CD4-positive, alpha-beta T cell treated with Interleukin-6 at 100 ng/mL for 8 hours (primary cell): ENCODE measurements at regions not wholly inside any gene's neighbourhood (a gene's known extent, or its start where the extent isn't known, plus 50 kb on each side); places are given as distances from the start of the nearest gene placed in this dataset.

Experiments used
- DNase-seq: peaks from one replicate; pipeline ENCODE4 v3.0.0-alpha.2; 2020; ENCODE audit warnings: mixed read lengths, low spot score

- no peak for DNase-seq
Observed at GRCh38 chr11:95515371-95515770, 274.2 kb downstream of the FAM76B start.

DNA sequence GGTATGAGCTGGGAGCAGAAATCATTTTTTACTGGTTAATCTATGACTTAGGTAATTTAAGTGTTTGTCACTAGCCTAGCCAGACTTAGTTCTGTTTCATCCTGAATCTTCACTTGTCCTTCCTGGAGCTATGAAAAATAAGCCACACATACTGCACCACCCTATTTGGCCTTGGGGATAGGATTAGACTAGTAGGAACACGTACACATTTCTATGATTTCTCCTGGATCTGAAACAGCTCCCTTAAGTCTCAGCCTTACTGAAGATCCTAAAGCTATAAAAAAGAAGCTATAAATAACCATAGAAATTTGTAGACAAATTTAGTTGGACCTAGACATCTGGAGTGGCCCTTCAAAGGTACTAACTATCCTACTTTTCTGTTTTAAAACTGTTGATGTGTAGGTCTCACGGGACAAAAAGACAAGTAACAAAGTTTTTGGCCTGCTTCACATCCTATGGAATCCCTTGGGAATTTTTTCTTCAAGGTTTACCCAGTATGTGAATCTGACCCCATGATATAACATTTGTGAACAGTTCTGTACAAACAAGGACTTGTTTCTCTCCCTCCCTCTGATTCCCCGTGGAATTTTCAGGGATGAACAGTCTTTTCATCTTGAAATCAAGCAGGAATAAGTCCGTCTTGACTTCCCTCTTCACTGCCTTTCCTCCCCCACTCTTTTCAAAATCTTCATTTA is 275.0 kb downstream of the FAM76B start:
- no peak for DNase-seq

DNA sequence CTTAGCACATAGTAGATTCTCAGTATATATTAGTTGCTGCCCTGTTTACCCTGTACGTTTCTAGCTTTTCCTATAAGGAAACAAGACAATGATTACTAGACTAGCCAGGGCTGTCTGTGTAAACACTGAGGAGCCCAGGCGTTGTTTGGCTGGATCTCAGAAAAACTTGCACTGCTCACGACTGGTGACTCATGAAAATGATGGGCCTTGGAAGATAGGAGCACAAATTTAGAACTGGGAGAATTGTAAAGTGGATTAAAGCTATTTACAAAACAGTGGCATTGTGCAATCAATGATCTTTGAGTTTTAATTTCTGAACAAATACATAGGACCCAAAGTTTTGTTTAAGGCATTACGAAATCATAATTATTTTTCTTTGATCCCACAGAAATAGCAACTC is 276.9 kb downstream of the FAM76B start:
- DNase-seq, result no peak

DNA sequence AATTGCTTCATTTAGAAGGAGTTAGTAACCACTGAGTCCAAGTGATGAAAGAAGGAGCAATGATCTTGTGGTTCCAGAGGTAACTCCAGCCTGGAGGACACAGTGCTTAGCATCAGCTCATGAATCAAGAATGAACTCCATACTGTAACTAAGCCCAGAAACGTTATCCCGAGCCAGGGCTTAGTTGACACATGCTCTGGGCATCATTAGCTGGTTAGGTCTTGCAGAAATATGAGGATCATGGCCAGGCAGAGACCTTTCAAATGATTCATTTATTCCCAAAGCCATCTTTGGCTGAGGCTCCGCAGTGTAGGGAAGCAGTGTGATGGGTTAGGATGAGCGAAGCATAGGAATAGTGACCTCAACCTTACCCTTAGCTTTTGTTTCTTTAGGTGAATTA is 277.4 kb downstream of the FAM76B start:
- DNase-seq, result no peak

DNA sequence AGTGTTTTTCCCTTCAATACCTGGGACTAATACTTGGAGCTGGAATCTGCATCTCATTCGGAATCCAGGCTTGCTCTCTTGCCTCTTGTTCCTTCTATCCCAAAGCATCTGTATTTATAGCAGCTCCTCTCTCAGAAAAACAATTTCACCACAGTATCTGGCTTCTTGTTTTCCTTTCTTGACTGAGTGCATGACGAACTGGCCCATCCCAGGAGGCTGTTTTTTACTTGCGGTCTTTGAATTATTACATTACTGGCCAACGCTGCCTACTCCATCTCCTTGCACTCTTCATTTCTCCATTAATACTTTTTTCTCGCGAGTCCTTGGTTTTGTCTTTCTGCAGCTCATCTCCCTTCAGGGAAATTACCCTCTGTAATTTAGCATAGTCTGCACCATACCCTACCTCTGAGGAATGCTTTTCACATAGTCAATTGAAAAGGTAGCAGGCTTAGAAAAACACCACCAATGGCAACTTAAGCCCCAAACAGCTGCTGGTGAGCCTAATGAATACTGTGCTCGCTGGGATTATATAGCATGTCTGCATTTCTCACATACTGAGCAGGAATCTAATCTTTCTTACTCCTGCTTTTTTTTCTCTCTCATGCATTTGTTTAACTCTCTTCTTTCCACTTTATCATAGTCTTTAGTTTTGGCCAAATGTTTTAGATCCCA is 277.4 kb upstream of the SESN3 start:
- DNase-seq, result no peak

- DNase-seq, result no peak
Observed at GRCh38 chr11:95507794-95508193, 276.8 kb upstream of the SESN3 start.

- no peak for DNase-seq
Observed at GRCh38 chr11:95506777-95507176, 275.8 kb upstream of the SESN3 start.

GRCh38 chr11:95505927-95506426 is 275.0 kb upstream of the SESN3 start:
- DNase-seq, result no peak

DNA sequence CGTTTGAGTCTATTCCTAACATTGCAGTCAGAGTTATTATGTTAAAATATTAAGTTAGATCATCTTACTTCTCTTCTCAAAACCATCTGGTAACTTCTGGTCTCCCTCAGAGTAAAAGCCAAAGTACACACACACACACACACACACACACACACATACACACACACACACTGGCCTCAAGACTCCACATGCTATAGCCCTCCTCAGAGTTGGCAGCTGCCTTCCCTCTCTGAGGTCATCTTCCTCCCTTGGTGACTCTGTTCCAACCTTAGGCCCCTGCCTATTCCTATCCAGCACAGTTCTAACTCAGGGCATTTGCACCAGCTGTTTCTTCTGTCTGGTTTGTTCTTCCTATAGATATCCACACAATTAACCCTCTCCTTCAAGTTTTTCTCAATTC is 272.0 kb upstream of the SESN3 start:
- no peak for DNase-seq

- no peak for DNase-seq
Observed at GRCh38 chr11:95502522-95502921, 271.5 kb upstream of the SESN3 start.

DNA sequence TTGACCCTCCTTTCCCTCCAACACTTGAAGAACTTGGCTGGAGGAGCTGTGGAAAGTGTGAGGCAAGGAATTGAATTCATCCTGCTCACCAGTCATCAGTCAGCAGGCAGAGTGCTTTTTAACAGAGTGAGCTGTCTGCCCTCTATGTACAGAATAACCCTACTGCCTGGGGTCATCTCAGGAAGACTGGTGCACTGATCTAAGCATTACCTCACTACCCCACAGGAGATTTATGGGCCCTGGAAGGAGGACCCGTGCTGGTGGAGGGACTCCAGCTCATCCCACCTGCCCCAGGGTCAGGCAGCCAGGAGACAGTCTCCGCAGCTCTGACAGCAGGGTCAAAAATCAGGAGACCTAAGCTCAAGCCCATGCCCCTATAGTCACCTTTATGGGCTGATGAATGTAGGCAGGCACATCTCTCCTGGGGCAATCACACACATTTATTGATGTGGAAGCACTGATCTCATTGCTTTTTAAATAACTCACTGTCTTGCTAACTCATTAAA is 270.8 kb upstream of the SESN3 start:
- no peak for DNase-seq

DNA sequence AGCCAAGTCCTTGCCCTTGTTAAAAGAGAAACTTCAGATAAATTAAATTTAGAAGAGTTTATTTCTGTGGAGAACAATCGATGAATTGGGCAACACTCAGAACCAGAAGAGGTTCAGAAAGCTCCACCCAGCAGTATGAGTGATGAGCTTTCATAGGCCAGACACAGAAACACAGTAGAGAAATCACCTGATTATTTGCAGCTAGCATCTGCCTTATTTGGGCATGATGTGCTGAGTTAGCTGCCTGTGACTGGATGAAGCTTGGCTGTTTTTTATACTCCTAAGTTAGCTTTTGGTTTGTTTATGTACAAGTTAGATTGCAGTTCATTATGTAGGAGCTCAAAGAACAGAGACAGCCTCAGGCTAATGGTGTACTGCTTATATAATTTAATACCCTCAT is 269.5 kb upstream of the SESN3 start:
- DNase-seq, result no peak

- DNase-seq, result no peak
Observed at GRCh38 chr11:95499516-95500135, 268.6 kb upstream of the SESN3 start.

DNA sequence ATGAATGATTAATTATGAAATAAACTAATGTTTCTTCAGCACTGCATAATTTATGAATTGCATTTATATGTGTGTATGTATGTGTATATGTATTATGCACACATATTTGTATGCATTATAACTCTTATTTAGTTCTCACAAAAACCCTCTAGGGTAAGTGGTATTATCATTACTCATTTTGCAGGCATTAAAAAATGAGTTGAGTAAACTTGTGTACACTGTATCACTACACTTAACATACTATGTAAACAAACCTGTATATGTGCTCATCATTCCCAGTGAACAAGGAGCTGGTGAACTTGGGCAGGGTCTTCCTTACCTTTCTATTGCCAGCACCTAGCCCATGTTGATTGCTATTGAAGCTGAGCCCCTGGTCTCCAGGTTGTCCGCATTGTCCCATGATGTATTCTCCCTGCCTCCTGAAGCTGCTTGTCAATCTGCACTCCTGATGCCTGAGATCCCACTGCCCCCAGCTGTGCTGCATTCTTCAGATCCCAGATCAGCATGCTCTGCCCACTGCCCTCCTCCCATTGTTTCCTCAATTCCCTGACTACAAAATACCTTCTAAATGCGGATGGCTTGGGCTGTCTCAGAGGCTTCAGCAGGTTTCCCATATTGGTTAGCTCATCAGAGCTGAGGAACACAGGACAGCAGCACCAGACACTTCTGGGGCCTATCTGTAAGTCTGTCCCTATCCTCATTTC is 267.9 kb upstream of the SESN3 start:
- DNase-seq, result no peak

DNA sequence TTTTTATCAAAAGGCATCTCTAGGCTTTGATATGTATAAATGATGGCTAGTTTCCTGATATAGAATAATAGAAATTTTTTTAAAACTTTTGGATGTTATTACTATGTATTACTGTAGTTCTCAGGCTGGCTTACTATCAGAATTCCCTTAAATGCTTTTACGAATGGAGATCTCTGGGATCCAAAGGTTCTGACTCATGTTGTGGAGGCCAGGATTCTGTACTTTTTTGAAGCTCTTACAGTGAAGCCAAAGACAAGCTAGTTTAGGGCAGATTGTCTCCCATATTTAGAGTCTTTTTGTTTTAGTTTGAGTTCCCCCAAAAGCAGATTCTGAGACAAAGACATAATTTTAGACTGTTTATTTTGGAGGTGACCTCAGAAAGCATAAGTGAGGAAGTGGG is 265.9 kb upstream of the SESN3 start:
- DNase-seq, result no peak

DNA sequence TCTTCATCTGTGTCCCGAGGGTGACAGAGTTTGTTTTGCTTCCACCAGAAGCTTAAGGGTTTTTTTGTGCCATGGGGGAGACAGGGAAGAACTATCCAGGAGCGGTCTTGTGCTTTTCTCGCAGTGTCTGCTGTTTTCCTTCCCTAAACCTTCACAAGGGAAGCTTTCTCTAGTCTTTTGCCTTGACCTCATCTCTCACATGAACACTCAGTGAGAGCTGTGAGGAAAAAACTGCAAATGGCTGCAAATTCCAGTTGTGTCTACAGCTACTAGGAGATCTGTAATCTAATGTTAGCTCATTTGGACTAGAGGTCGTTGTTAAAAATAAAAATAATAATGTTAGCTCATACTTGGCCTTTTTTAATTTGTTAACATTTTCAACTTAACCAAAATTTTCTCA is 264.7 kb upstream of the SESN3 start:
- no peak for DNase-seq

- no peak for DNase-seq
Observed at GRCh38 chr11:95494856-95495255, 263.9 kb upstream of the SESN3 start.

DNA sequence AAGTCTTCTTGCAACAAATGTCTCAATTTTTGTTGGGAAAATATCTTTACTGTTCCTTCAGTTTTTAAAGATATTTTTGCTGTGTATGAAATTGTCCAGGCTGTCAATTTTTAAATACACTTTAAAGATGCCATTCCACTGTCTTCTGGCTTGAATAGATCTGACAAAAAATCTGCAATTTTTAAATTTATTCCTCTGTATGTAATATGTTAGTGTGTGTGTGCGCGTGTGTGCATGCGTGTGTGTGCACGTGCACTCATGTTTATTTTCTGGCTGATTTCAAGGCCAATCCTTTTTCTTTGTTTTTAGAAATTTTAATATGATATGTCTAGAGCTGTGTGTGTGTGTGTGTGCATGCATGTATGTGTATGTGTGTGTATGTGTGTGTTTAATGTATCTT is 263.2 kb upstream of the SESN3 start:
- DNase-seq, result no peak

GRCh38 chr11:95490625-95491024 is 259.6 kb upstream of the SESN3 start:
- no peak for DNase-seq

DNA sequence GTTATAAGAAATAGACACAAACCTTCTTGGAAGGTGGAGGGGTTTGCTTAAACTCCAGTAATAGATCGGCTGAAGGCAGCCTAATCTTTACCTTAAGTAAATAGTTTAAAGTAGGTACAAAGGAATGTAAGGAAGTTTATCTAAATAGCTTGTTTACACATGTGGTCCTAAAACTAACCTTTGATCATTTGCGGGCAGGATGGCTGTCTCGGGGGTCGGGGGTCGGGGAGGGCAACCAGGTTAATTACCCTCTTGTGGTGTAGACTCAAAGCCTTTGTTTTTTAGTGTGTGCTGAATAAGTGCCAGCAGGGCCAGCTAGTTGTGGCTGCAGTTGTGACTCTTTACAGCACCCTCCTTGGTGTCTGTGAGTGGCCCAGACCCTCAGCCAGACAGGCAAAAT is 256.9 kb upstream of the SESN3 start:
- DNase-seq, result no peak

DNA sequence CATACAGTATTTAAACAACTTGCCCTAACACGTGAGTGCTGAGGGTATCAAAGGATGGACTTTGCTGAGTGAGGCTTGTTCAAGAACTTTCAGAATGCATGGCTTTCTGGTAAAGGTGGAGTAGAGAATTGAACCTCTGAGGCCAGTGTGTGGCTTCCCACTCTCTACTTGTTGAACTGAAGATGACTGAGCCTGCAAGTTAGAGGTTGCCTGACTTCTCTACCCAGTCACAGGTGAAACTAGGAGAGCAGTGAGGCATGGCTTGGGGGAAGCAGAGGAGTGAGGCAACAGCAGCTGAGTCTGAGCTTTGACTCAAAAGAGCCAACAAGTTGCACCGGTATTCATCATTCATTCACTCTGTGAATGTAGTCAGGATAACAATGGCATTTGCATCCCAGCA is 256.4 kb upstream of the SESN3 start:
- DNase-seq, result no peak

DNA sequence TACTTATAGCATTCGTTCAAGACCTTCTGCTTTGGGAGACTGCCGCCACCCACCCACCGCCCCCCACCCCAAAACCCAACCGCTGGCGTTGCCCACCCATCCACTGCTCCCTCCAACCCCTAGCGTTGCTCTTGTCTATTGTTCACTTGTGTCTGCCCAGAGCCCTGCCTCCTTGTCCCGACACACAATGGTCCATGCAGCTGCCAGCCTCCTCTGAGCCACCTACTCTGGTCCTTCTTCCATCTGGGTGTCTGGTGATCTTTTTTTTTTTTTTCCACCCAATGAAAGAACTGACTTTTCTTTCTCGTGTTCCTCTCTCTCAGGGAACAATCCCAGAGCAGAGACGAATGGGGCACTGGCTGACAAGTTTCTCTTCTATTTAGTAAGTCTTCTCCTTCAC is 256.0 kb upstream of the SESN3 start:
- DNase-seq, result no peak

GRCh38 chr11:95486466-95486865 is 255.5 kb upstream of the SESN3 start:
- DNase-seq, result no peak
